HG02759 (cell line): ENCODE measurements at regions not wholly inside any gene's neighbourhood (a gene's known extent, or its start where the extent isn't known, plus 50 kb on each side); places are given as distances from the start of the nearest gene placed in this dataset.

ENCODE experiments used
- ATAC-seq: cut with Tn5 transposase; IDR thresholded peaks from one replicate; pipeline ENCODE4 v1.9.1; 2021; ENCODE audit warnings: mild to moderate bottlenecking, moderate library complexity; ENCODE audit not compliant: unreplicated experiment

DNA sequence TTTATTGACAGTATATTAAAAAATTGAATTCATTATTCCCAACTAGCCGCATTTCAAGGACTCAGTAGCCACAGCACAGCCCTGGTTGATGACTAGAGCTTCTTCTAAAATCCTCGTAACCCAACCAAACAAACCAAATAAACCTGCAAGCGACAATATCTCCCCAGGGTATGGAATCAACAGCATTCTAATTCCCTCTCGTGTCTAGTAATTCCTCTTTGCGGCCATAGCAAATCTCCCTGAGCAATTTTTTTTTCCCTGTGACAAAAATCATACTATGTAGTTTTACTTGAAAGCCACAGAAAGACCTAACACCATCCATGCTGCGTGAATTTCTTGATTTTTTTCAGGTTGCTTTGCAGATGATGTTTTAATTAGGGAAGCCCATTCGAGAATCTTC is 143.4 kb upstream of the MYOCD start:
- ATAC-seq, result no peak

DNA sequence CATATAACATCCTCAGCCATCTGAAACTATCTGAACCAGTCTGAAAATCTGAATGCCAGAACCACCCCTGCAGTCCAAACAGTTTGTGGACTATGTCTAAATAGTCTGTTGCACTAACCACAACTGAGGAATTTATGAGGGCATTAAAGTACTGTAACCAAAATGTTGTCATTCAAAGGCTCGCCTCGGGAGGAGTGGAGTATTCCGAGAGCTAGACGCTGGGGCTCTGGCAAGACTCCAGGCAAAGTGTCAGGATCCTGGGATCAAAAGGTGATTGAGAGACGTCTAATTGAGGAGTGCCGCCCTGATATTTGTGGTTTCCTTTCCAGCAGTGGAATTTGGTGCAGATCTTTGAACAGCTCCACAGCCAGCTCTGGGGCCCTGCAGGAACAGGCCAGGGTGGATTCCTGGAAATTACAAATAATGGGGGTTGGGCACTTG is 142.9 kb upstream of the MYOCD start:
- no peak for ATAC-seq

DNA sequence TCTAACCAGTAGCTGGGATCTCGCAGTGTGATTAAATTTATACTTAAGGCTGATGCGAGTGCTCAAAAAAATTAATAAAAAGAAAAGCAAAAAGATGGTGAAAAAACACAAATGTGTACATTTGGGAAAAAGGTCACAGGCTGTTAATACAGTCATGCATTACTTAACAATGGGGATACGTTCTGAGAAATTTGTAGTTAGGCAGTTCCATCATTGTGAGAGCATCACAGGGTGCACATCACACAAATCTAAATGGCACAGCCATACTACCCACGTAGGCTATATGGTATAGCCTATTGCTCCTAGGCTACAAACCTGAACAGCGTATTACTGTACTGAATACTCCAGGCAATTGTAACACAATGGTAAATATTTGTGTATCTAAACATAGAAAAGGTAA is 142.4 kb upstream of the MYOCD start:
- ATAC-seq, result no peak

DNA sequence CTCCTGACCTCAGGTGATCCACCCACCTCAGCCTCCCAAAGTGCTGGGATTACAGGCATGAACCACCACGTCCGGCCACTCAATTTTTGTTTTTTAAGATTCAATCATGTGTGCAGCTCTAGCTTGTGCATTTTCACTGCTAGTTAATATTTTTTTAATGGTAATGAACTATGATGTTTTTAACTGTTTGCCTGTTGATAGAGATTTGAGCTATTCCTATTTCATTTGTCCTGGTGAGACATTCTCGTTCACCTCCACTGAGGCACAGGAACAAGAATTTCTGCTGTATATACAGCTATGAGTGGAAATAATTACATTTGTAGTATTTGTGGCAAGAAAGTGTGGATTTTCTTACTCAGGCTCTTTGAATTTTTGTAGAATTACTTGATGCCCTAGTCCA is 137.7 kb upstream of the MYOCD start:
- no peak for ATAC-seq

DNA sequence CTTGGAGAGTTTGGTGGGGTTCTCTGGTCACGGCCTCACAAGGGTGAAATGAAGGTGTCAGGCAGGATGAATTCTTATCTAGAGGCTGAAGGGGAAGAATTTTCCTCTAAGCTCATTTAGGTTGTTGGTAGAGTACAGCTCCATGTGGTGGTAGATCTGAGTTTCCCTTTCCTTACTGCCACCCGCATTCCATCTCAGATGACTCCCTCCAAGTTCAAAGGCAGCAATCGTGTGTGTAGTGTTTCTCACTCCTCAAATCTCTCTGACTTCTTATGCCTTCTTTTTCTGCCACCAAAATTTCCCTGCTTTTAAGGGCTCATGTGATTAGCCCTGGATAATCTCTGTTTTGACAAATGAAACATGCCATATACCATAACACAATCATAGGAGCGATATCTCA is 135.5 kb upstream of the MYOCD start:
- ATAC-seq, result no peak

DNA sequence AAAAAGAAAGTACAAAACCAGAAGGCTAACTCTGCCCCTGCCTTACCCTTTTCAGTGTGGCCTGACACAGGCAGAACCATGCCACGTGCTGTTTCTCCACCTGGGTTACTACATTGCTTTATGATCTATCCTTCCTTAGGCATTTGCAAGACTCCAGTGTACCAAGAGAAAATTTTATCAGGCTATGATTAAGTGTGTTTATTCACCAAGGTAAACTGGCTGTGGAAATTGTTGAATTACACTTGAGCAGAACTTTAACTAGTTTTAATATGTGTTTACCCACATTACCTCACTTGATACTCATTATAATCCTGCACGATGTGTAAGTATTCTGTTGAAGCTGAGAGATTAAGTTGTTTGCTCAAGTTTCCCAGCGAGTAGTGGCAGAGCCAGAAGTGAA is 129.7 kb upstream of the MYOCD start:
- no peak for ATAC-seq

DNA sequence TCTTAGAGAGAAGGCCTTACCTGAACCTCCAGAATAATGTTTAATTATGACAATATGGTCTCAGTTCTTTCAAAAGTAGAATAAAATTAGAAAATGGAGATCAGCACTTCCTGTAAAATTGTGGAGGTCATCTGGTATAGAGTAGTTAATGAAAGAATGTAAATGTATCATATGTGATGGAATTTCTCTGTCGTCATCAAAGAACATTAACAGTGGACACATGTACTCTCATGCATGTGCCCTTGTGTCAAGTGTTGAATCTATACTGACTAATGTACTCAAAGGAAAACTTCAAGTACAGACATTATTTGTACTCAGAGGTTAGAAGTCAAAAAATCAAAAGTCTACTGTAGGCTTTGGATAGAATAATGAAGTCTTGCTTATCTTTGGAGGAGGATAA is 129.2 kb upstream of the MYOCD start:
- ATAC-seq, result no peak

DNA sequence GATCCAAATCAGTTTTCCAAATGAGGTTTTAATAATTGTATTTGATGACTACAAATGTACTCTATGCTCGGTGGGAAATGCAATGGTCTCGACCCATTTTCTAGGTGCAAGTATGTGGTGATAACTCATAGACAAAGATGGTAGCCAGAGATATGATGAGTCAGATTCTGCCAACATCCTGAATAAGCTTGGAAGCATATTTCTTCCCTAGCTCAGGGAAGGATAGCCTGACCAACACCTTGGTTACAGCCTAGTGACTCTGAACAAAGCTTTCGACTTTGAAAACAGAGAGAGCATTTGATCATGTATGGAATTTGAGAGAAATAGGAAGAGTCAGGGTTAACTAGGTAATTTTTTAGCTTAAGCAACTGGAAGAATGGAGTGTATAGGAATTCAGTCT is 128.3 kb upstream of the MYOCD start:
- no peak for ATAC-seq

DNA sequence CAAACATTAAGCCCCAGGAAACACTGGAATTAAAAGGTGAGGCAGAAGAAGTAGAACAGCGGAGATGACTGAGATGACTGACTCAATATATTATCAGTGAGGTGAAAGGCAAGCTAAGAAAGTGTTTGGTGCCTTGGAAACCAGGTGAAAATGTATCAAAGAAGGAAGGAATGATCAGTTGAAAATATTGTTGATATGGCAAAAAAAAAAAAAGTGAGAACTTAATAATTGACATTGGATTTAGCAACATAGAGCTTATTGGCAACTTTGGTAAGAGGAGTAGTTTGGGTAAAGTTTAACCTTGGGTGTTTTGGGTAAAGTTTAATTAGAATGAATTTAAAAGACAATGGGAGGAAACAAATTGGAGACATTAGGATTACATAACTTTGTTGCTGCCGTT is 127.7 kb upstream of the MYOCD start:
- no peak for ATAC-seq

DNA sequence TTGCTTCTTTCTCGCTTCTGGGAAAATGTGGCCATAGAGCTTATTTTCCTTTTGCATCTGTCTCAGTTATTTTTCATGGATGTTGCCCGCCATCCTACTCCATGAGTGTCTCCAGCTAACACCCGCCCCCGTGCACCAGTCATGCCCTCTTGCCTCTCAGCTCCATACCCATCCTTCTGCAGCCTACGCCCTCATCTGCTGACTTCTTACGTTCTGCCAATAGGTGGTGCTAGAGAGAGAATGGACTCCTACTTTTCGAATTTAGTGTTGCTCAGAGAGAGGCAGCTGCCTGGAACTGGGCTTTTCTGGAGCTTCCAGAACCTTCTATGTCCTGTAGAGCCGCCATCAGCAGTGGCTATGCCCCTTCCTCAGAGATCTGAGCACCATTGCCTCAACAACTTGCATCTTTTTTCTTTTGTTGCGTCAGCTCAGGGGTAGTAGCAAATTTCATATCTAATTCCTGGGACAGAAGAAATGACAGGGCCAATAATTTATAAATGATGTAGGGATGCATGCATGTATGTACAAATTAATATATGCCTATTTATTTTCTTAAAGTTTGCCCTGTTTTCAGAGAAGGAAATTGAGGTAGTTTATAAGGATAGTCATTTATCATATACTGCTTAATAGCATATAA is 119.7 kb upstream of the MYOCD start:
- peak; percentile 80 for ATAC-seq

DNA sequence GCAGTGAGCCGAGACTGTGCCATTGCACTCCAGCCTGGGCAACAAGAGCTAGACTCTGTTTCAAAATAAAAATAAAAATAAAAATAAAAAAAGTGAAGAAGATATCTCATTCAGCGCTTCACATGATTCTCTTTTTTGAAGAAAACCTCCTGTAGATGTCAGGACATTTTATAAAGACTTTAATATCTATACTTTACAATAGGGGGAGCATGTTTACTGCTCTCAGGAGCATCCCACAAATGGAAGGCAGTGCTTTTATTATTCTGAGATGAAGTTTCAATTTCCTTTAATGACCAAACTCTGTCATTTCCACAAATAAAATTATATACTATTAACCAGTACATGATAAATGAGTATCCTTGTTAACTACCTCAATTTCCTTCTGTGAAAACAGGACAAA is 118.7 kb upstream of the MYOCD start:
- ATAC-seq, result no peak

DNA sequence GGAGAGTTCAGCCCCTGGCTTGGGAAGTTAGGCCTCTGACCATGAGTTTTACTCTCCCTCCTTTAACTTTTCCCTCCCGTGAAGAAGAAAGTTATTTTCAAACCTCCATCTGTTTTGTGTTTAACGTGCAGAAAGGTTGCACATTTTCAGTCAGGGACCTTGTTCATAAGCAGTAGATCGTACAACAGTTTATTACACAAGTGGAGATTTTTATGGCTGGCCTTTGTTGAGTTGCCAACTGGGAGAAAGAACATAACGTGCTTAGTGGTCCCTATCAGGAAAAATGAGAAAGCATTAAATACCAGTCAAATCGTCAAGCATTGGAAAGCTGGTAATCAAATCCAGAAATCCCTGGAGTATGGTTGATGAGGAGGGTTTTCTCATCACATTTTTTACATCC is 117.9 kb upstream of the MYOCD start:
- ATAC-seq, result no peak

DNA sequence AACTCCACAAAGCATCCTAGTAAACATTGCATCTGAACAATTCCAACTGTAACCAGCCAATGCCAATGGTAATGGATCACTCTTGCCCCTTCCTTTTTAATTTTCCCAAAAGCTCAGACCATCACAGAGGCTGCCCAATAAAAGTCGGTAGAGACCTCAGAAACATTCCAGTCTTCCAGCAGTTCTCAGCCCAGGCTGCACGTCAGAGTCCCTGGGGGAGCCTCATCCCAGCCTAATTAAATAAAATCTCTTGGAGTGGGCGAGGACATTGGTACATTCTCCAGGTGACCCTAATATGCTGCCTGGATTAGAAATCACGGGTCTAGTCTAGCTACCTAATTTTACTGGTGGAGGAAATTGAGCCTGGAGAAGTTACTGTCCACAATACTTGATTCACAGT is 117.1 kb upstream of the MYOCD start:
- no peak for ATAC-seq

DNA sequence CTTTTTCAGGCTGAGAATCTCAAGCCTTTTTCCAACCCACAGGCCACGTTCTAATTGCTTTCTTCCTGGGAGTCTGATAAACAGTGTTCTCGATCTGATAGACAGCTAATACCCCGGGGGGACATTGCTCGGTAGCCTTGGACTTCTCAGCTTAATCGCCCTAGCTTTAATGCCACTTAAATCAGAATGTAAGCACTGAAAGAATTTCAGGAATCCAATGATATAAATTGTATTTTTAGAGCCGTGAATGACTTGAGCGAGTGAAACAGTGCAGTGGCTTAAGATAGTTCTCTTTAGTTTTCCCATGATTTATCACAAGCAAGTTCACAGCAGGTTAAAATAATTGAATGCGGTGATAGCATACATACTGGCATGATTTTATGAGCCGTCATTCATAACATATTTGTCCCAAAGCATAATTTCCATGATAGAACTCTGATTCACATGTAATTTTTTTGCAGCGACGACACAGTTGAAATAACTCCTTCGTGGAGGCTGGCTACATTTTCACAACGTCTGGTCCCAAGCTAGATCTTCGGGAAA is 116.1 kb upstream of the MYOCD start:
- no peak for ATAC-seq

DNA sequence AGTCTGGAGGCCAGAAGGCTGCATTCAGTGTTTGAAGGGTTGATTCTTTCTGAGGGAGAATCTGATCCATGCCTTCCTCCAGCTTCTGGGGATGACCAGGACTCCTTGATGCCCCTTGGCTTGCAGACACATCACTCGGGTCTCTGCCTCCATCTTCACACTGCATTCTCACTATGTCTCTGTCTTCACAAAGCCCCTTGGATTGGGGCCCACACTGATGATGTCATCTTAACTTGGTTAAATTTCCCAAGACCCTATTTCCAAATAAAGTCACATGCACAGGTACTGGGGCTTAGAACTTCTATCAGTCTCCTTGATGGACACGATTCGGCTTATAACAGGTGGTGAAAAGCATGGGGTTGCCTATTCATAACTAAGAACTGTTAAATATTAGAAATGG is 112.1 kb upstream of the MYOCD start:
- no peak for ATAC-seq

DNA sequence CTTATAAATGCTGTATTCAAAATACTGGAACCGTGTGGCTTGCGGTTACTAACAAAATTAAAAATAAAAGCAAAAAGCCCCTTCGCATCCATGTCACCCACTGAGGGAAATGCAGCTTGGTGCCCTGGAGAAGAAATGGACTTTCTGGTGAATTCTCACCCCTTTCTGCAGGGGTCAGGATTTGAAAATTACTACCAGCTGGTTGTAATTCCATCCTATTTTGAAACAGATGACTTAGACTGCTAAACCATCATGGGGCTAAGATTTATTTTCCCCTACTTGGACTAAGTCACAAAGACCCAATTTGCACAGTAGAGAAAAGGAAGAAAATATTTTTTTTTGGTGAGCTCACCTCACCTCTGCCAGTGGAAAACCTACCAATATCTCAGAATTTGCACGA is 111.4 kb upstream of the MYOCD start:
- ATAC-seq, result no peak

DNA sequence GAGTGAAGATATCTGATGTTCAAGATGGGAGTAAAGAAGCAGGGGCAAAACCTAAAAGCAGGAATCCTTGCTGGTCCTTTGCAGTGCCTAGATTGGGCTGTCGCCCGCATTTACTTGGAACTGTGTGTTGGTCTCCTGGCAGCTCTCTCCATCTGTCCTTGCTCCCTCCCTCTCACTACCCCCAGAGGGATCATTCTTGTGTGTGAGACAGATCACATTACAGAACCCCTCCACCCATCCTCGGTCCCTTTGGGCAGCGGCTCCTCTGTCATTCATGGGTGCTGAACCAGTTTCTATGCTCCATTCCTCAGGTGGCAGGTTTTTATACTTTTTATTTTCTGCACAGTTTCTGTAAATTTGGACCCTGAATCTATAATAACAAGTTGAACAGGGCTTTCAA is 99.4 kb upstream of the MYOCD start:
- no peak for ATAC-seq

DNA sequence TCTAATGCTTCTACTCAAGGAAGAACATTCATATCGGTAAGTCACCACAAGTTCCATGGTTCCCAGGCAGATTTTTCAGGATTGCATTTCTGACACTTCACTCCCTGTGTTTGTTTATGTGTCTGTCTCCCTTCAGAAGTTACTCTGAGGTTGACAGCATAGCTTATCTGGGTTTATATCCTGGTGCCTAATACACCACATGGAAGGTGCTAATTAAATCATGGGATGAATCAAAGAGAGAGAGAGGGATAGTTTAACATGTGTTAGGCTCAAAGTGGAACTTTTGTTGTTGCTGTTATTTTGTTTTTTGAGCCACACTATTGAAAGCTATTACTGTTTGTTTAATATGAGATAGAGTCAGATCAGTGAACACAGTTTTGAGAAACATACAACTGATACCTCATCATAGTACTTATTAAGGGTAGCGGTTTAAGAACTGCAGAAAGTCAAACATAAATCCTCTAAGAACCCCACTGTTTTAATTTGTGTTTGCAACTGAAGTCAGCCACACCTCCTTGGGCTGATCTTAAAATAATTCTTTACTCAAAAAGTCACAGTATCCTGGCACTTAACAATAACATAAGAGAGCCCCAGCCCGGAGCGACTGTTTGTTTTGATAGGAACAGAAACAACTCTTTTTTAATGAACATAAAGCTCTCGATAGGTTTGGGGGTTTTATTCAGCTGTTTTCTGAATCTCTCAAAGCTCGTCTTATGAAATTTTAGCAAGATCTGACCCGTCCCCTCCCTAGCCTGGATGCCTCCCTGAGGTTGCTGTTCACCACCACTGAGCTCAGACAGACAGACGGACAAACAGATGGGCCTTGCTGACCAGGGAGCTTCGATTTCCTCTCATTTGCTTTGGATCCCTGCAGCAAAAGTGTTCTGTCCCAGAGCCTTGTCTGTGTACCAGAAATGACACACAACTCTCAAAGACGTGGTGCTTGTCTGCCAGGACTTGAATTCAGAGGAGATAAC is 98.3 kb upstream of the MYOCD start:
- ATAC-seq, result no peak

DNA sequence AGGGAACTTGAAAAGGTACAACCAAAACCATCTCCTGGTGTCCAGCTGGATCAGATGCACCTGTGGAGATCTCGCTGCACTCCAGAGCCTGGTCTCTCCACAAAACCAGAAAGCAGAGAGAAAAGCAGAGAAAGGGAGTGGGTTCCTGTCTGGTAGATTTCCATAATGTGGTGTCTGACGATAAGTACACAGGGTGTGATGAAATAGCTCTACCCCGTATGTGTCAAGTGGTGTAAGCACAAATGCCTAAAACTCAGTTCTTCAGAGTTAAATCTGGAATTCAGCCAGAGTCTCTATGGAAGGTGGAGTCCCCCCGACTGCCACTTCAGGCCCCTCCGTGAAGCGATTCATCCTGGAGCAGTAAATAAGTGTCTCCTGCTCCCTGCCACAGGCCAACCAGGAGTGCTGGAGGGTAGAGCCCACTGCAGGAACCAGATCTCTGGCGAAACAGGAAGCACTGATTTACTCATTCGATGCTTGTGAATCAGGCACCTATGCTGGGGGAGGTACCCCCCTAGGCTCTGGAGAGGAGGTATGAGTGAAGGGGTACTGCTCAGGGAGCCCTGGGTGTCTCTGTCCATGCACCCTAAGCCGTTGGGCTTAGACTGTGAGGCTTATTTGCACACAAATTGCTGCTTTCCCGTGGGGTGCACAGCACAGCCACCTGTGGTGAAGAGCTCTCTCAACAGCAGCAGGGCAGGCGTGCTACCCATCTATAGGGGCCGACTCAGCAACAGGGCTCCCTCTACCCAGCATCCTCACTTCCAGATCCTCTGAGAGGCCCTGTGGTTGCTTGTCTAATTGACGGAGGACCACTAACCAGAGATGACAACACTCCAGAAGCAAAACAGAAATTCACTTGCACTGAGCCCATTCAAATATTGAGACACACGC is 97.1 kb upstream of the MYOCD start:
- no peak for ATAC-seq

DNA sequence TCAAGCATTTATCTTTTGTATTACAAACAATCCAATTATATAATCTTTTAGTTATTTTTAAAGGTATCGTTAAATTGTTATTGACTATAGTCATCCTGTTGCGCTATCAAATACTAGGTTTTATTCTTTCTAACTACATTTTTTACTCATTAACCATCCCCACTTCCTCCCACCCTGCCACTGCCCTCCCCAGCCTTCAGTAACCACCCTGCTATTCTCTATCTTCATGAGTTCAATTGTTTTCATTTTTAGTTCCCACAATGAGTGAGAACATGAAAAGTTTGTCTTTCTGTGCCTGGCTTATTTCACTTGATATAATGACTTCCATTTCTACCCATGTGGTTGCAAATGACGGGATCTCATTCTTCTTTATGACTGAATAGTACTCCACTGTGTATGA is 94.1 kb upstream of the MYOCD start:
- no peak for ATAC-seq

DNA sequence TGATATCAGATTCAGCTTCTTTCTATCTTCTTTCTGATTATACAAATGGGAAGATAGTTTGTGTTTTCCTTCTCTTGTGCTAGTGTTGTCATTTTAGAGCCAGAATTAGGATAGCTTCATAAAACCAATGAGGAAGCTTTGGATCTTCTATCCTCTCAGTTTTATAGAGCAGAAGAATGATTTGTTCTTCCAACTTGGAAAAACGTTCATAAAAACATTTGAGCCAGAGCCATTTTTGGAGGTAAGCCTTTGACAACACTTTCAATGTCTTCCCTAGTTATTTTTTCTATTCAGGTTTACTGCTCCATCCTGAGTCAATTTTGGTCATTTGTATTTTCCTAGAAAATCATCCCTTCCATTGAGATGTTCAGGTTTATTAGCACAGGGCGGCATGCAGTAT is 91.2 kb upstream of the MYOCD start:
- ATAC-seq, result no peak
